Endothelial cell (in vitro differentiated cells): ENCODE measurements at regions not wholly inside any gene's neighbourhood (a gene's known extent, or its start where the extent isn't known, plus 50 kb on each side); places are given as distances from the start of the nearest gene placed in this dataset.
"Not testable (repeated sequence)": the region's sequence is repeated elsewhere in the genome, so short reads cannot be mapped to it uniquely, and the experiment has no call there.

Source experiments
- DNase-seq: peaks from one replicate; pipeline ENCODE4 v3.0.0; 2021; ENCODE audit warnings: low spot score
- H3K27ac Mint-ChIP-seq: one replicate; pipeline ENCODE4 v1.8.0; 2021; ENCODE audit warnings: mixed read lengths, inconsistent platforms; ENCODE audit not compliant: unreplicated experiment
- H3K27me3 Mint-ChIP-seq: one replicate; pipeline ENCODE4 v1.8.0; 2021; ENCODE audit warnings: mild to moderate bottlenecking, moderate library complexity, mixed read lengths, inconsistent platforms; ENCODE audit not compliant: unreplicated experiment
- H3K36me3 Mint-ChIP-seq: one replicate; pipeline ENCODE4 v1.8.0; 2021; ENCODE audit warnings: mild to moderate bottlenecking, low read depth, mixed read lengths, inconsistent platforms; ENCODE audit not compliant: unreplicated experiment
- H3K4me1 Mint-ChIP-seq: one replicate; pipeline ENCODE4 v1.8.0; 2021; ENCODE audit warnings: mild to moderate bottlenecking, mixed read lengths, inconsistent platforms; ENCODE audit not compliant: unreplicated experiment
- H3K4me3 Mint-ChIP-seq: one replicate; pipeline ENCODE4 v1.8.0; 2021; ENCODE audit warnings: mild to moderate bottlenecking, mixed read lengths, inconsistent platforms; ENCODE audit not compliant: unreplicated experiment
- H3K9me3 Mint-ChIP-seq: one replicate; pipeline ENCODE4 v1.8.0; 2021; ENCODE audit warnings: mixed read lengths, inconsistent platforms; ENCODE audit not compliant: unreplicated experiment
- CTCF ChIP-seq: fragments of 200-600 bp; sonication (generic); IDR thresholded peaks from one replicate; pipeline ENCODE4 v1.5.0; 2021; ENCODE audit warnings: antibody characterized with exemption; ENCODE audit not compliant: unreplicated experiment

GRCh38 chr17:71099003-71099714 is 929.8 kb downstream of the KCNJ2 start:
- TF ChIP-seq CTCF, result no peak
- Mint-ChIP-seq H3K9me3 (no peaks in the 10 kb centered on the region), H3K36me3 (no peaks in the 10 kb centered on the region), H3K27ac (no peak overlapping the region), H3K27me3 (peaks cover 1% of the 10 kb centered on the region), H3K4me1 (no peaks in the 10 kb centered on the region), H3K4me3 (no peak overlapping the region)
- no peak for DNase-seq

GRCh38 chr17:71102777-71103176 is 933.4 kb downstream of the KCNJ2 start:
- DNase-seq, result no peak
- H3K27ac Mint-ChIP-seq, result no peak overlapping the region
- H3K36me3 Mint-ChIP-seq, result no peaks in the 10 kb centered on the region
- H3K4me1 Mint-ChIP-seq, result no peaks in the 10 kb centered on the region
- TF ChIP-seq CTCF, result no peak
- peaks cover 1% of the 10 kb centered on the region for H3K27me3 Mint-ChIP-seq
- no peaks in the 10 kb centered on the region for H3K9me3 Mint-ChIP-seq
- no peak overlapping the region for H3K4me3 Mint-ChIP-seq

- Mint-ChIP-seq H3K4me3 (no peak overlapping the region), H3K4me1 (no peaks in the 10 kb centered on the region), H3K9me3 (no peaks in the 10 kb centered on the region), H3K27ac (no peak overlapping the region), H3K36me3 (no peaks in the 10 kb centered on the region), H3K27me3 (peaks cover 1% of the 10 kb centered on the region)
- DNase-seq, result no peak
- no peak for TF ChIP-seq CTCF
Observed at GRCh38 chr17:71104225-71104624, 934.9 kb downstream of the KCNJ2 start.

GRCh38 chr17:71106056-71106455 is 936.7 kb downstream of the KCNJ2 start:
- not testable (repeated sequence) for H3K4me1 Mint-ChIP-seq, H3K4me3 Mint-ChIP-seq, H3K36me3 Mint-ChIP-seq, DNase-seq, H3K9me3 Mint-ChIP-seq, H3K27me3 Mint-ChIP-seq, H3K27ac Mint-ChIP-seq

- Mint-ChIP-seq H3K4me3 (no peak overlapping the region), H3K27ac (no peak overlapping the region), H3K36me3 (no peaks in the 10 kb centered on the region), H3K9me3 (no peaks in the 10 kb centered on the region), H3K4me1 (no peaks in the 10 kb centered on the region), H3K27me3 (no peaks in the 10 kb centered on the region)
- DNase-seq, result no peak
- TF ChIP-seq CTCF, result no peak
Observed at GRCh38 chr17:71107136-71107535, 937.8 kb downstream of the KCNJ2 start.
